ENCODE measurements at regions not wholly inside any gene's neighbourhood (a gene's known extent, or its start where the extent isn't known, plus 50 kb on each side); places are given as distances from the start of the nearest gene placed in this dataset.
"Not testable (repeated sequence)": the region's sequence is repeated elsewhere in the genome, so short reads cannot be mapped to it uniquely, and the experiment has no call there.

- Histone ChIP-seq H3K9me3 (peaks cover 0 to 6% (median 0%) of the 10 kb centered on the region in 4 donors), H3K27ac (no peak overlapping the region), H3K4me1 (no peaks in the 10 kb centered on the region), H3K36me3 (no peaks in the 10 kb centered on the region), H3K27me3 (no peaks in the 10 kb centered on the region), H3K4me3 (no peak overlapping the region)
- no peak for ATAC-seq (ENCODE audit: low FRiP score in 2 of 2)
- 74 to 86% methylated on average over 1 of the region's 1 CpG for WGBS, 2 donors
- no peak for TF ChIP-seq POLR2A (IDR thresholded peaks at IDR 0.05)
- TF ChIP-seq POLR2AphosphoS5 (IDR thresholded peaks at IDR 0.05), result no peak
- TF ChIP-seq CTCF (IDR thresholded peaks at IDR 0.05), result no peak
- TF ChIP-seq EP300 (IDR thresholded peaks at IDR 0.05), result no peak
- no peak for DNase-seq
Observed at GRCh38 chr1:190936337-190936736, 458.7 kb upstream of the BRINP3 start.

GRCh38 chr1:190940951-190941350 lies 463.3 kb upstream of the BRINP3 start:
- DNase-seq (no peak), ATAC-seq (ENCODE audit: low FRiP score in 2 of 2) (no peak)
- Histone ChIP-seq H3K36me3 (no peaks in the 10 kb centered on the region), H3K4me1 (no peaks in the 10 kb centered on the region), H3K27me3 (no peaks in the 10 kb centered on the region), H3K27ac (no peak overlapping the region), H3K9me3 (no peaks in the 10 kb centered on the region), H3K4me3 (no peak overlapping the region)
- TF ChIP-seq POLR2AphosphoS5 (IDR thresholded peaks at IDR 0.05), result no peak
- no peak for TF ChIP-seq CTCF (IDR thresholded peaks at IDR 0.05)
- TF ChIP-seq EP300 (IDR thresholded peaks at IDR 0.05), result no peak
- TF ChIP-seq POLR2A (IDR thresholded peaks at IDR 0.05), result no peak
- 75 to 88% methylated on average over 2 of the region's 2 CpGs for WGBS, 2 donors

GRCh38 chr1:190942475-190942874 lies 464.8 kb upstream of the BRINP3 start:
- Histone ChIP-seq H3K4me3 (no peak overlapping the region), H3K27ac (no peak overlapping the region), H3K9me3 (no peaks in the 10 kb centered on the region), H3K27me3 (no peaks in the 10 kb centered on the region), H3K4me1 (no peaks in the 10 kb centered on the region), H3K36me3 (no peaks in the 10 kb centered on the region)
- DNase-seq (no peak), ATAC-seq (ENCODE audit: low FRiP score in 2 of 2) (no peak)
- TF ChIP-seq POLR2AphosphoS5 (IDR thresholded peaks at IDR 0.05), result no peak
- no peak for TF ChIP-seq CTCF (IDR thresholded peaks at IDR 0.05)
- no peak for TF ChIP-seq POLR2A (IDR thresholded peaks at IDR 0.05)
- TF ChIP-seq EP300 (IDR thresholded peaks at IDR 0.05), result no peak
- WGBS, 2 donors, result 77 to 79% methylated on average over 3 of the region's 3 CpGs

- not testable (repeated sequence) for H3K4me1 ChIP-seq; ATAC-seq (ENCODE audit: low FRiP score in 2 of 2); H3K4me3 ChIP-seq; H3K27ac ChIP-seq; DNase-seq; H3K27me3 ChIP-seq; H3K36me3 ChIP-seq; H3K9me3 ChIP-seq
- WGBS, 2 donors, result 89 to 95% methylated on average over 5 of the region's 5 CpGs
Observed at GRCh38 chr1:190943722-190944121, 466.1 kb upstream of the BRINP3 start.

- Histone ChIP-seq H3K36me3 (no peaks in the 10 kb centered on the region), H3K27me3 (no peaks in the 10 kb centered on the region), H3K27ac (no peak overlapping the region), H3K4me3 (no peak overlapping the region), H3K9me3 (no peaks in the 10 kb centered on the region), H3K4me1 (no peaks in the 10 kb centered on the region)
- WGBS, 2 donors, result 18 to 23% methylated on average over 5 of the region's 5 CpGs
- ATAC-seq (ENCODE audit: low FRiP score in 2 of 2), result no peak
- DNase-seq, result no peak
- no peak for TF ChIP-seq EP300 (IDR thresholded peaks at IDR 0.05)
Observed at GRCh38 chr1:190949939-190950338, 472.3 kb upstream of the BRINP3 start.

GRCh38 chr1:190957565-190957964 lies 479.9 kb upstream of the BRINP3 start:
- Histone ChIP-seq H3K27ac (no peak overlapping the region), H3K36me3 (no peaks in the 10 kb centered on the region), H3K9me3 (no peaks in the 10 kb centered on the region), H3K27me3 (no peaks in the 10 kb centered on the region), H3K4me3 (no peak overlapping the region), H3K4me1 (no peaks in the 10 kb centered on the region)
- TF ChIP-seq POLR2A (IDR thresholded peaks at IDR 0.05) (no peak), EP300 (IDR thresholded peaks at IDR 0.05) (no peak), POLR2AphosphoS5 (IDR thresholded peaks at IDR 0.05) (no peak), CTCF (IDR thresholded peaks at IDR 0.05) (no peak)
- no peak for DNase-seq
- no peak for ATAC-seq (ENCODE audit: low FRiP score in 2 of 2)

Data from upper lobe of left lung (tissue), 6 donors.